Activated CD4-positive, CD25-positive, alpha-beta regulatory T cell treated with anti-CD3 and anti-CD28 coated beads, Interleukin-2, amount 50 U/mL, for 72 hours (primary cell): ENCODE measurements at regions not wholly inside any gene's neighbourhood (a gene's known extent, or its start where the extent isn't known, plus 50 kb on each side); places are given as distances from the start of the nearest gene placed in this dataset.

Source experiments
- DNase-seq: peaks from one replicate; pipeline ENCODE4 v3.0.0; 2021

DNA sequence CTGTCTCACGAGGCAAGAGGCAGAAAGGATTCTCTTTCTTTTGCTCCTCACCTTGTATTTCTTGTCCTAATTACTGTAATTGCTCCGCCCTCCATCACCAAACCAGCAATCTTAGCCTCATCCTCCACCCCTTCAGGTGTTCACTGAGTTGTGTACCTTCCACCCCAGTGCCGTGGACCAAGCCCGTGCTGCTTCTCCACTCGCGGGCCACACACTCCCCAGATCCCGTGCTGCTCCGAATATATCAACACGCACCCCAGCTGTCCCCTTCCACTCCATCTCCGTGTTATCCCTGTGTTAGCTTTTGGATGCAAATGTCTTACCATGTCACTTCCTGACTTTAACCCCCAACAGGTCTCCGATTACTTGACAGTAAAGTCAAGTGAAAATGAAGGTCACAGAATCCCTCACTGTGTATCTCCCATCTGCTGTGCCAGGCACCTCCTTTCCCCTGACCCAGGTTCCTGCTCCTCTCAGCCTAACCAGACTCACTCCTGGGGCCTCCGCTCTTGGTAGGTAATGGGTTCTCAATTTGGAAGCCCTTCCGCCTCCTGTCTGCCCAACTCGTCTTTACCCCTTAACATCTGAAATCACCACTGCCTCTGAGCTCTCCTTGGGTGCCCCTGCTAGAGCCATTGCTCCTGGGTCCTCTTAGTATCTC is 320.2 kb downstream of the MED10 start:
- no peak for DNase-seq

DNA sequence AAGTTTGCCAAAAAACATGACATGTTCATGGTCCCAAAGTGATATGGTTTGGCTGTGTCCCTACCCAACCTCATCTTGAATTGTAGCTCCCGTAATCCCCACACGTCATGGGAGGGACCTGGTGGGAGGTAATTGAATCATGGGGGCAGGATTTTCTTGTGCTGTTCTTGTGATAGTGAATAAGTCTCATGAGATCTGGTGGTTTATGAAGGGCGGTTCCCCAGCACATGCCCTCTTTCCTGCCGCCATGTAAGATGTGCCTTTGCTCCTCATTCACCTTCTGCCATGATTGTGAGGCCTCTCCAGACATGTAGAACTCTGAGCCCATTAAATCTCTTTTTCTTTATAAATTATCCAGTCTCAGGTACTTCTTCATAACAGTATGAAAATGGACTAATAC is 322.1 kb downstream of the MED10 start:
- DNase-seq: no peak

DNA sequence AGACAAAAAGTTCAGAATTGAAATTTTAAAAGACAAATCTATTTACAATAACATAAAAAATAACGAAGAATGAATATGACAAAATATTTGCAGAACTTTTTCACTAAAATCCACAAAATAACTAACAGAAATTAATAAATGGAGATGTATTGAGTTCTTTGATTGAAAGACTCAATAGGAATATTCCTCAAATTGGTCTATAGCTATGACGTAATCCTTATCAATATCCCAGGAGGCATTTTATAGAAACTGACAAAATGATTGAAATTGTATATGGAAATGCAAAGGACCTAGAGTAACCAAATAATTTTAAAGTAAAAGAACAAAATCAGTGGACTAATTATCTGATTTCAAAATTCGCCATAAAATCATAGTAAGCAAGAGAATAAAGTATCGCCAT is 328.7 kb downstream of the MED10 start:
- no peak for DNase-seq

DNA sequence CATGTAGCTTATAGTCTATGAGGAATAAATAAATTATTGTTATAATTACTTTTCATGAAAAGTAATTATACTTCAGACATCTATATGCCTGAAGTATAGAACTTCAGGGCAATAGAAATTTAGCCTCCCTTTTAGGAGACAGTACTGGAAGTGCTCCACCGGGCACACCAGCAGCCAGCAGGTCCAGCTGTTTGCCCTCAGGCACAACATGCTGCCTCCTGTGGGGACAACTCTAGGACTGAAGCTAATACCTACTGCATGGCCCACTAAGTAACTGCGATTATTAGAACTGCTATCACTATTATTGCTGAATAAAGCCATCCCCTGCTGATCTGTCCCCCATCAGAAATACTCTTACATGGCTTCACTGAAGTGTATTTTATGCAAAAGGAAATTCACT is 329.6 kb downstream of the MED10 start:
- no peak for DNase-seq

DNA sequence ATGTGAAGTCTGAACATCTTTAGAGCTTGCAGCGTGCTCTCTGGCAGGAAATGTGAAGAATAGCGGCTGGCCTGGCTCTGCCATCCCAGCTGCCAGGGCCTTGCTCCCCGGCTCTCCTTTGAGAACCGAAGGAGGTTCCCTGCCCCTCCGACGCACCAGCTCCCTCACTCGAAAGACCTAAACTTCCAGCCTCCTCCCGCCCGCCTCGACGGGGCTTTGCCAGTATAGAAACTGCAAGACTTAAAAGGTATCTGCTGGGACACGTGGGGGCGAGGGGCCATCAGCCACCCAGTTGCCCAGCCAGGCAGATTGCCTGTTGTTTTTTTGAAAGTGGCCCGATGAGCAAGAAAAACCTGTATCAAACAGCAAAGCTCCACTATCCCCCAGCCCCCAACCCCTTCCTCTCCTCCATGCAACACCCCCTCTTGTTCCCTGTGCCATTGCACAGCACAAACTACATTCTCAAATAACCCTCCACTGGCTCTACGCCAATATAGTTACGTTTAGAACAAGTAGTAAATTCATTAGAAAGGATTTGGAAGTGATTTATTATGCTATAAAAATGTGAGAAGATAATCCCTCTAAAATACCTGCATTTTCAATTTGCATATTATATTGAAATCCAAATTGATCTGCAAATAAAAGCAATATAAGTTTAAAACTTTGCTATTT is 331.9 kb downstream of the MED10 start:
- no peak for DNase-seq

DNA sequence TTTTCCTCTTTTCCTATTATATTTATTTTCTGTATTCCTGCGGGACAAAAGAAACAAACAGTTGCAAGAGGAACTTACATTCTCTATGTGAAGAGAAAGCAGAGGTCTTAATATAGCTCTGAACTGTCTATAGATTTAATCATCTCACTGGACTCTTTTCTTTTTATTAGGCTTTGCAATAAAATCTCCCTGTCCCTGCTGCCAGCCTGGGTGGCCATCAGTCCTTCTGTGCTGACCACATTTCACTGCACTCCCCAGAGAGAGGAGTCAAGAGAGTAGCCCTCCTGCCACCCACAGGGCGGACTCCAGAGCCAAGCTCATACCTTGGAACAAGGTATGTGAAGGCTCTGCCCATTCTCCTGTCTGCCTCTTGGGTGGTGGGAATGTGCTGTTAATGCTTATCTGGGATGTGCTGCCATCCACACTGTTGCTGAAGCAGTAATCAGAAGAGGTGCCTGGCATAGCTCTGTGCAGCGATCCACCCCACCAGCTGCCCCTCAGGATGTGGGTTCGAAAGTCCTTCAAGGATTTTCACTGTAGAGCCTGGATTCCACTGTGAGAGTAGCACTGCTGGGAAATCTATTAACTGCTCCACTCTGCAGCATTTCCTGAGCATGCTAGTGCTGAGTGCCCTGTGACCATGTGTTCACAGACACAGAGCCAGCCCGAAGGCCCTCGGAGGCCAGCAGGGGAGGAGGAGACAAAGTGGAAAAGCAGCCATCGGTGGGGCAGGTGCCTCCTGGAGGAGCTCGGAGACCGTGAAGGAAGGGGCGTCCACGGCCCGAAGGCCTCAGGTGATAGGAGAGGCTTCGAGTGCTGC is 334.6 kb downstream of the MED10 start:
- DNase-seq: no peak

DNA sequence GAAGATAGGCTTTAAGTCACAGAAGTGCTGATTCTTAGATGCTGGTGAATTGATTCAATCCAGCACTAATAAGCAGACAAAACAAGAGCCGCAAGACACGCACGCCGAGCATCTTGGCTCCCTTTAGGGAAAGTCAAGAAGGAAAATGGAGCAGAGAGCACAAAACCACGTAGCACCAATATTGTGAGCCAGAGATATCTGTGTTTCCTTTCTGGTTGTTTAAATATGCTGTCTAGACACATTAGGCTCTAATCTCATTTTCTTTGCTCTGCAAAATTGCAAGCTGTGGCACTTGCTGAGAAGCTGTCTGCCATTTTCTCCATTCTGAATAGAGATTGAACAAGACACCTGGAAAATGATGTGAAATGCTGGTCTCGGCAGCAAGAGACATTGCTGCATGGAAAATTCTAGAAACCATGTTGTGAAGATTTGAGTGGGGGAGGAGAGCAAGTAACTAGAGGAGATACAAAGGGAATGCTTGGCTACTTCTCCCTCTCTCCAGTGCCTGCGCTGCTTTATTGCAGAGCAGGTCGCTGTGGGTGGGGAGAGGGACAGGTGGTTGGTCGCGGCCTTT is 336.3 kb downstream of the MED10 start:
- no peak for DNase-seq

DNA sequence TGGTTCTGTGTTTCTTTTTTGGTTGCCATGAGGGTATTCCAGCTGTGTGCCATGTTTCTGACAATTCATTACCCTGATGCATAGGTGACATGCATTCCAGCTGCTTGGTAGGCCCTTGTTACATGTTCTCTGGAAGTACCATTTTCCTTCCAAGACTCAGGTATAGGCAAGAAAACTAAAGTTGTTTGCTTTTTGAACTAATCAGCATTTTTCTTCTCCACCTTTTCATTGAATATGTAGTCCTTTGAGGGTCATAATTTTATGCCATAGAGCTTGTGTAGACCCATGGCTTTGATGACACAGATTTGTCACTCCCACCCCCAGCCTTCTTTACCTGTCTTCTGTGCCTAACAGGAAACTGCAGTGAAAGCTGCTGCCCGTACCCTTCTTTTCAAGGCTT is 339.2 kb downstream of the MED10 start:
- no peak for DNase-seq

DNA sequence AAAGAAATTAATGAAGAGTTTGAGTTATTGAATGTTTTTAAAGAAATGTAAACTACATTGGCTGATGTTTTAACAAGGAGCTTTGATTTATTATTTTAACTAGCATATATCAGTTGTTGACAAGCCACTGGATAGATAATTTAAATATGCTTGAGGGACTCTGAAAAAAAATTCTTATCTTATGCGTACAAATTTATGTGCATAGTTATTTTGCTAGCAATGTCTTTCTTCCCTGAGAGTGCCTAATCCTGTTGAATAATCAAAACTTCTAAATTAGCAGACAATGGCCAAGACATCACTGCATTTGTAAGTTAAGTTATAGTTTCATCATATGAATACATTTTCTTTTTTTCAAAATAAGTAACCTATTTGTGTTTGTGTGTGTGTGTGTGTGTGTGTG is 342.3 kb downstream of the MED10 start:
- no peak for DNase-seq

DNA sequence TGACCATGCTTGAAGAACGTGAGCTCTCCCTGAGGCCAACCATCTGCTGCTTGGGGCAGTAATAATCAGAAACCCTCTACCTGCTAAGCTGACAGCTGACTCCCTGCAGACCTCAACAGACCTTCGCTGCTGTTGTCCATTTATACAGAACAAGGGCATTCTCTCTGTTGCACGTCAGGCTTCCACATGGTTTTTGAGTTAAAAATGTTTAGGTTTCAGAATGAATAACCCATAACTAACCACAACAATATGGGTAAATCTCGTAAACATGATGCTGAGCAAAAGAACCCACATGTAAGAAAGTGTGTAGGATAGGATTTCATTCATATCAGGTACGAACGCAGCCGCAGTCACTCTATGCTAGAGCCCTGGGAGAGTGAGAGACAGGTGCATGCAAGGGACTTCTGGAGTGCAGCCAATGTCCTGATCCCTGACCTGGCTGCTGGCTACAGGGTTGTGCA is 348.5 kb downstream of the MED10 start:
- no peak for DNase-seq

DNA sequence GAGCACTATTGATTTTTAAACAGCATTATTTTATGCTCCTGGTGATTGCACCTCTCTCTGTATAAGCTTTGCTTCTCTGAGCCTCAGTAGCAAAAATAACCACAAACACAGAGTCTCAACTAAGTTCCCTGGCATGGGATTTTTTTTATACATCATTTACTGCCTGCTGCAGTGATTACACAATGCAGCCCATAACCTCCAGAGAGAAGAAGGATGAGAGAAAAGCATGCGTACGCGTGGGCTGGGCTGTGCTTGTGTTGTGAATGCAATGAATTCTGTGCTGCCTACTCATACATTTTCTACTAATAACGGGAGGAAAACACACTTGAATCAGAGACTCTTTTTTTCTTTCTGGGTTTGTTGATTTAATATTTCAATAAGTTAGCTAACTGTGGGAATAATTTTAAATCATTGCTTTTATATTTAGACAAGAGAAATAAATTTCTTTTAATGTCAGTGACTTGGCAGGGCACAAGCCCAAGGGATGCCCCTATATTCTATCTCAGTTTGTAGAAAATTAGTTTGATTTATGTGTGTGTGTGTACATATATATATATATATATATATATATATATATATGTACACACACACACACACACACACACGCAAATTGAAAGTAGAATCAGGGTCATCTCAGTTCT is 351.5 kb downstream of the MED10 start:
- no peak for DNase-seq

DNA sequence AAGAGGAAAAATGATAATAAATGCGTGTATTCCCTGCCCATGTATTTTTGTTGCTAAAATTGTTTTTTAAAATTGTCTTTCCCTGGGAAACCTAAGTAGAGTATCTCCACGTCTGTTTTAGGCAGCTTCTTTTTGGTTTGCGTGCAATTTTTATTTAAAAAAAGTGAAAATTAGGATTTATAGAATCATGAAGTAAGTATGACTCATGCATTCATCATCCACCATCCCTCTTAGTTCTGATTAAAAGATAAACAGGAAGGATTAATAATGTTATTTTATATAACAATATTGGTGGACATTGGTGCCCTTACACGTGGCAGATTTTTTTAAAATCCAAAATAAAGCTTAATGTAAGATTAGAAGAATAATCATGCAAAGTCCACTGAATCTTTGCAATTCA is 358.7 kb downstream of the MED10 start:
- no peak for DNase-seq

DNA sequence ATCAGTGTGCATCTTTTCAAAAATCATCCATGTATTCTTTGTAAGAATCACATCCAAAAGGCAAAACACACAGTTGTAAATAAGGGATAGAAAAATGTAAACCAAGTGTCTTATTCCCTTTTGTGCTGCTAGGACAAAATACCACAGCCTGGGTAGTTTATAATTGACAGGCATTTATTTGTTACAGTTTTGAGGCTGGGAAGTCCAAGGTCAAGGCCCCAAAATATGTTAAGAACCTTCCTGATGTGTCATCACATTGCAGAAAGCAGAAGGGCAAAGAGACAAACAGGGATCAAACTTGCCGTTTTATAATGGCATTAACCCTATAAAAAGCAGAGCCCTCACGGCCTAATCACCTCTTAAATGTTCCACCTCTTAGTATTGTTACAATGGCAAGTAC is 364.8 kb downstream of the MED10 start:
- DNase-seq: no peak

DNA sequence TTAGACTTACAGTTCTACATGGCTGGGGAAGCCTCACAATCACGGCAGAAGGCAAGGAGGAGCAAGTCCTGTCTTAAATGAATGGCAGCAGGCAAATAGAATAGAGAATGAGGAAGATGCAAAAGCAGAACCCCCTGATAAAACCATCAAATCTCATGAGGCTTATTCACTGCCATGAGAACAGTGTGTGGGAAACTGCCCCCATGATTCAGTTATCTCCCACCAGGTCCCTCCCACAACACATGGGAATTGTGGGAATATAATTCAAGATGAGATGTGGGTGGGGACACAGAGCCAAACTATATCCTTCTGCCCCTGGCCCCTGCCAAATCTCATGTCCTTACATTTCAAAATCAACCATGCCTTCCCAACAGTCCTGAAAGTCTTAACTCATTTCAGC is 367.1 kb downstream of the MED10 start:
- no peak for DNase-seq

DNA sequence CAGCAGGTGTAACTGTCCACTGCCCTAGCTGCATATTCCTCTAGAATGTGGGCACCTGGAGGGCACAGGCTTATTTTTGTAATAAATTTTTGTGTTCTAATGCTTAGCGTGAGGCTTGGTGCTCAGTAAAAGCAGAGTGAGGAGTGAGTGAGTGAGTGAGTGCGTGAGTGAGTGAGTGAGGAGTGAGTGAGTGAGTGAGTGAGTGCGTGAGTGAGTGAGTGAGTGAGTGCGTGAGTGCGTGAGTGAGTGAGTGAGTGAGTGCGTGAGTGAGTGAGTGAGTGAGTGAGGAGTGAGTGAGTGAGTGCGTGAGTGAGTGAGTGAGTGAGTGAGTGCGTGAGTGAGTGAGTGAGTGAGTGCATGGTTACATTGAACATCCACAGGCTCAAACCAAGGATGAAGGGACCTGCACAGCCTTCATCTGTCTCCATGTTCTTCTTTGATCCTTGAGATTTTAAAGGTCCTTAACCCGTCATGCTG is 371.5 kb downstream of the MED10 start:
- no peak for DNase-seq

DNA sequence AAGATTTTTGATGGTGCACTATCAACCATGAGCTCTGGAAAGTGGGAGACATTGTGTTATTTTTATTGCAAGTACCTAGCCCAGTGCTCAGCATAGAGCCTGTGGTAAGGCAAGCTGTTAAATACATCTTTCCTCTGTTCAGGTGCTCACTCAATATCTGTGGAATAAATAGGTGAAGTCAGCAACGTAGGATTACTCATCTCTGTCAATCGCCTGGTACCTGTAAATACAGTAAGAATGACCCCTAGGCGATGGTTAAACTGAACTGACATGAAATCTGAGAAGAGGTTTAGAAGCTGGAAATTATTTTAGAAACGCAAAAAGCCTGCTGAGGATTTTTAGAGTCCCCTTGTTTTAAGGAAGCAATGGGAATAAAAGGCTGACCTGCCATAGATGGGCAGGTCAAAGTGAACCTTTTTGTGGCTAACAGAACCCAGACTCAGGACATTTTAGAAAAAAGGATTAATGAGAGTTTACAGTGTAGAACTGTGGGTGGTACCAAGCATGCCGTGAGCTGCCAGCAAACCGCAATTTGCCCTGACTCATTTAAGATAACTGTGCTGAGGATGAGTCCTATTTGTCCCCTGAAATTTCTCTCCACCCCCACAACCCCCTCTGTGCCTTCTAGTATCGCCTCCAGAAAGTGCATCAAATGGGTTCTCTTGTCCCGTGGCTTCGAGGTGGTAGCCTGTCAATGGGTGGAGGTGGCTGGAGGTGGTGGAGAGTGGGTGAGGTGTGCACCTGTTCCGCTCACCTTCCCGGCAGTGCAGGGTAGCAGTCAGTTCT is 375.1 kb downstream of the MED10 start:
- no peak for DNase-seq

DNA sequence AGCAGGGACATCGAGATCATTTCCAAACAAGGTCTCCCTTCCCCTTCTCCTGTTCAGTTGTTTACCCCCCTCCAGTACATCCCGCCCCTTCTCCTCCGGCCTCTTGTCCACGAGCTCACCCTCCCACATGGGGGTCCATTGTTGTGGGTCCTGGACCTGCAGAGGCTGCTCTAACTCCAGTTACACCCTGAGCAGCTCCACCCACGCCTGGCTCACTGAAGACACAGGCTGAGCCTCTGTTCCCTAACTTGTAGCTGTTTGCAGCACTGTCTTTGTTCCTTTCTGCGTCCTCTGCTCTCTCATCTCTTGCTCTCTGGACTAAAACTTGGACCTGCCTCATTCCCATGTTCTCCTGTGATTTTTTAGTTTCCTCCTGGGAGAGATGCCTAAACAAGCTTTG is 377.5 kb downstream of the MED10 start:
- DNase-seq: no peak

DNA sequence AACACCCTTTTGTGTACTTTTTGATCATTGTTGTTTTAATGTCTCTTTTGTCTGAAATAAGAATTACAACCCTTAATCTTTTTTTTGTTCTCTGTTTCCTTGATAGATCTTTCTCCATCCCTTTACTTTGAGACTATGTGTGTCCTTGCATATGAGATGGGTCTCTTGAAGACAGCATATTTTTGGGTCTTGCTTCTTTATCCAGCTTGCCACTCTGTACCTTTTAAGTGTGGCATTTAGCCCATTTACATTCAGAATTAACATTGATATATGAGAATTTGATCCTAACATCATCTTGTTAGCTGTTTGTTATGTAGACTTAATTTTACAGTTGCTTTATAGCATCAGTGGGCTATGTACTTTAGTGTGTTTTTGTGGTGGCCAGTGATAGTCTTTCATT is 382.5 kb downstream of the MED10 start:
- DNase-seq: no peak

DNA sequence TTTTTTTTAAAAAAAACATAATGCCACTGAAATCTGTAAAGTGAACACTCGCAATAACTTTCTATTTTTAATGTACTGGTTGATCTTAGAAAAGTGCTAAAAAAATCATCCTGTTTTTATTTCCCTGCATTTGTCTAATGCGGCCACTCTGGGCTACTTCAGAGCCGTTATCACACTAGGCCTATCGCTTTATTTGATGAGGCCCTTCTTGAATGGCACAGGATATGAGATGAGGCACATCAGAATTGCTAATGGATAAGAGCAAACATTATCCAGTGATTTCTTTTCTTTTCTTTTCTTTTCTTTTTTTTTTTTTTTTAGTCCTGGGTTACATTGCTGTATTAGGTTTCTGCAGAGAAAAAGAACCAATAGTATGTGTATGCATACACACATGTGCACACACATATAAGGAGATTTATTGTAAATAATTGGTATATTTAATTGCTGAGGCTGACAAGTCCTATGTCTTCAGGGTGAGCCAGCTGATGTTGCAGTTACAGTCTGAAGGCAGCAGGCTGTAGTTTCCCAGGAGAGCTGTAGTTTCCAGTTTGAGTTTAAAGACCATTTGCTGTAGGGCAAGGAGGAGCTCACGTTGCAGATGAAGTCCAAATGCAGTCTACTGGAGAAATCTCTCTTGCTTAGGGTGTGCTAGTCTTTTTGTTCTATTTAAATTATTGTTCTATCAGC is 391.7 kb downstream of the MED10 start:
- no peak for DNase-seq

DNA sequence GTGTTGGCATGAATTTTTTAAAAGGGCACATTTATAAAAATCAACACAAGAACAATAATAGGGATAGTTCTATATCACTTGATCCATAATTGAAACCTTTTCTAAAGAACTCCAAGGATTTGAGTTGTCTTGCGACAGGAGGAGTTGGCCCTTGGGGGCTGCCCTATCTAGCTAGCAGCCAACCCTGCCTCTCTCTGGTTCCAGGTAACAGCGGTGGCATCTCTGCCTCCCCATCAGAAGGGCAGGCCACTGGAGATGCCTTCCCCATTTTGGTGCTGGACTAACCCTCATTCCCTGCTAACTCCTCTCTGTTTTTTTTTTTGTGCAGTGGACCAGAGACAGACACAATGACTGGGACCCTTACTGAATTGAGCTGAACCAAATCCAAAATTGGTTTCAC is 393.0 kb downstream of the MED10 start:
- DNase-seq: no peak

DNA sequence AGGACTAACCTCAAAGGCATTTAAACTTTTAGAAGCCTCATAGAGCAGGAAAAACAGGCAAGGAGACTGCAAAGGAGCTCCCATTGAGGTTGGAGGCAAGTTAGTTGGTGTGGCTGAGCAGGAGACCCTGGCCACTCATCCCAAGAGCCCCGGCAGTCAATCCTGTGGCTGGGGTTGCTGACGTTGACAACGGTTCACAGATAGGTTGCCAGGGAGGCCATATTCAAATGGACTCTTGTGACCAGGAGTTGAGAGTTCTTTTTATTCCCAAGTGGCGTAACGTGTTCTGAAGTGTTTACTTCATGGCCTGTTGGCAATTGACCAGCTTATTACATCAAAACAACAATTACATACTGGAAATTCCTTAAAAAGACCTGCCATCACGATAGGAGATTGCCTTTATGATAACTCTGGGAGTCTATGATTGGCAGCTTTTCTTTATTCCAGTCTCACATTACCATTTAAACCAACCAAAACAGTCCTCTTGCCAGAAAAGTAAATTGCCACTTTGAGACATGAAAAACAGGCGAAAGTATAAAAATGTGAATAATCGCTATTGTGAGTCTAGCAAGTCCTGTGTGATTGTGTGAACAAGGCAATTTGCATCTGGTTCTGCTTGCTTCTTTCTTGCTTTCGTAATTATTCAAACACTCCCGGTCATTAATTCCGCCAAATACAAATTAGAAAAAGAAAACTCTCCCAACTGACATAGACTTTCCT is 394.9 kb downstream of the MED10 start:
- DNase-seq: no peak
